HepG2 (cell line): ENCODE measurements at regions not wholly inside any gene's neighbourhood (a gene's known extent, or its start where the extent isn't known, plus 50 kb on each side); places are given as distances from the start of the nearest gene placed in this dataset.

Experiments
- ATAC-seq: fragments of 200-7000 bp; cut with Tn5 transposase; 3 replicates; pipeline ENCODE4 v1.9.1; 2020; ENCODE audit warnings: mild to moderate bottlenecking, moderate library complexity
- BruUV-seq: library from RNA; stranded (reverse); fragments of 400-500 nt; replicated peaks from 2 replicates; lab custom pipeline; 2021; lab: Mats Ljungman, UMichigan
- CTCF ChIA-PET: fragments of 300-600 bp; formaldehyde crosslinking; extraction: SDS; loops from one replicate; lab custom pipeline; 2021; ENCODE audit warnings: low total read pairs, inconsistent platforms, low intra/inter-chr PET ratio; lab: Yijun Ruan, JAX
- POLR2A ChIA-PET: fragments of 350-600 bp; sonication (Branson Sonifier 250); formaldehyde crosslinking; loops from one replicate; lab custom pipeline; 2020; ENCODE audit warnings: antibody characterized with exemption, inconsistent platforms; lab: Yijun Ruan, JAX
- DNase-seq: peaks from one replicate; pipeline ENCODE4 v3.0.0-alpha.2; 2015; ENCODE audit warnings: low spot score
- FAIRE-seq: peaks from 3 replicates; lab custom pipeline; 2011; peaks lifted over from hg19 to GRCh38; lab: Jason Lieb, UNC
- H2AFZ ChIP-seq: one replicate; pipeline ENCODE4 v1.6.1; 2011; ENCODE audit warnings: low read length, inconsistent platforms
- H3K27ac ChIP-seq: fragments of 300-600 bp; 3 replicates; pipeline ENCODE4 v1.8.0; 2011; ENCODE audit warnings: mixed run types, mild to moderate bottlenecking, mixed read lengths, low read length, inconsistent platforms; ENCODE audit not compliant: insufficient read depth; ENCODE audit errors: extremely low read length
- H3K27me3 ChIP-seq, 2 experiments: fragments of 200-600 bp in 1 of 2; 2 replicates in 1 of 2; 3 replicates in 1 of 2; pipeline versions ENCODE4 v1.6.0 to v1.8.0; 2011; ENCODE audit warnings: low read length in 2 of 2, mild to moderate bottlenecking in 2 of 2, moderate library complexity in 2 of 2, inconsistent platforms in 1 of 2; ENCODE audit not compliant: insufficient read depth in 2 of 2, control insufficient read depth in 1 of 2
- H3K36me3 ChIP-seq, 2 experiments: fragments of 200-600 bp in 1 of 2; replicated peaks in 1 of 2; 2 replicates in 1 of 2; 3 replicates in 1 of 2; pipeline versions ENCODE4 v1.5.1 to v1.8.0; 2011; ENCODE audit warnings: low read length in 2 of 2, inconsistent platforms in 1 of 2; ENCODE audit not compliant: insufficient read depth in 2 of 2, control insufficient read depth in 1 of 2
- H3K4me1 ChIP-seq: 2 replicates; pipeline ENCODE4 v1.5.1; 2012; ENCODE audit warnings: low read length, inconsistent platforms; ENCODE audit not compliant: insufficient read depth
- H3K4me2 ChIP-seq: 2 replicates; pipeline ENCODE4 v1.6.0; 2011; ENCODE audit warnings: low read depth, low read length, inconsistent platforms
- H3K4me3 ChIP-seq, 3 experiments: fragments of 200-600 bp in 1 of 3; sonication (generic), shearing (Covaris generic) in 1 of 3; replicated peaks in 1 of 3; 2 replicates each; pipeline ENCODE4 v1.5.1; 2011 to 2016; ENCODE audit warnings: low read length in 3 of 3, inconsistent platforms in 2 of 3, low read depth in 2 of 3, mild to moderate bottlenecking in 2 of 3, control low read depth in 1 of 3, mixed read lengths in 1 of 3; ENCODE audit not compliant: insufficient read depth in 1 of 3
- H3K79me2 ChIP-seq: one replicate; pipeline ENCODE4 v1.6.1; 2011; ENCODE audit warnings: low read length, inconsistent platforms; ENCODE audit not compliant: insufficient read depth
- H3K9ac ChIP-seq: 2 replicates; pipeline ENCODE4 v1.6.0; 2011; ENCODE audit warnings: mild to moderate bottlenecking, low read depth, low read length, inconsistent platforms; ENCODE audit not compliant: insufficient read depth
- H3K9me3 ChIP-seq: 2 replicates; pipeline ENCODE4 v1.5.1; 2012; ENCODE audit warnings: mild to moderate bottlenecking, low read length
- H4K20me1 ChIP-seq: 2 replicates; pipeline ENCODE4 v1.6.0; 2011; ENCODE audit warnings: inconsistent platforms, mild to moderate bottlenecking, low read length, moderate library complexity; ENCODE audit not compliant: insufficient read depth
- CBX1 ChIP-seq: IDR thresholded peaks from one replicate; pipeline ENCODE4 v1.6.1; 2016; ENCODE audit warnings: antibody characterized with exemption, low read depth
- CC2D1A ChIP-seq: sonication (generic); formaldehyde crosslinking; IDR thresholded peaks from 2 replicates; pipeline ENCODE4 v1.8.1; 2023; ENCODE audit warnings: mild to moderate bottlenecking, missing genetic modification reagents
- ETV5 ChIP-seq: IDR thresholded peaks from 2 replicates; pipeline ENCODE4 v1.6.1; 2018; ENCODE audit warnings: missing biosample characterization, missing genetic modification reagents, inconsistent platforms, borderline replicate concordance
- HDAC6 ChIP-seq: fragments of 200-600 bp; sonication (generic); IDR thresholded peaks from 2 replicates; pipeline ENCODE4 v1.7.0; 2017; ENCODE audit warnings: mild to moderate bottlenecking, antibody characterized with exemption, low read length, low read depth
- TEAD2 ChIP-seq: sonication (generic); formaldehyde crosslinking; IDR thresholded peaks from 2 replicates; pipeline ENCODE4 v1.9.0; 2021; ENCODE audit warnings: missing genetic modification reagents
- TP53 ChIP-seq: sonication (generic); formaldehyde crosslinking; conservative IDR thresholded peaks from 2 replicates; pipeline ENCODE4 v1.4.0; 2020; ENCODE audit warnings: missing genetic modification reagents
- ZBTB10 ChIP-seq: sonication (generic); formaldehyde crosslinking; IDR thresholded peaks from 2 replicates; pipeline ENCODE4 v1.4.0; 2020; ENCODE audit warnings: missing genetic modification reagents, borderline replicate concordance
- ZBTB44 ChIP-seq: sonication (generic); formaldehyde crosslinking; IDR thresholded peaks from 2 replicates; pipeline ENCODE4 v1.4.0; 2020; ENCODE audit warnings: missing genetic modification reagents
- ZMYM2 ChIP-seq: sonication (generic); formaldehyde crosslinking; IDR thresholded peaks from 2 replicates; pipeline ENCODE4 v1.8.0; 2022; ENCODE audit warnings: mild to moderate bottlenecking, missing genetic modification reagents
- ZNF12 ChIP-seq: sonication (generic); formaldehyde crosslinking; IDR thresholded peaks from 2 replicates; pipeline ENCODE4 v1.5.0; 2020; ENCODE audit warnings: missing genetic modification reagents
- ZNF557 ChIP-seq: sonication (generic); formaldehyde crosslinking; IDR thresholded peaks from 2 replicates; pipeline ENCODE4 v1.4.0; 2020; ENCODE audit warnings: missing genetic modification reagents
- ZNF577 ChIP-seq: sonication (generic); formaldehyde crosslinking; IDR thresholded peaks from 2 replicates; pipeline ENCODE4 v1.4.0; 2020; ENCODE audit warnings: mild to moderate bottlenecking, low read depth, missing genetic modification reagents, borderline replicate concordance
- WGBS: methylation state at CpG from one replicate; pipeline ENCODE4 v1.1.6; 2017; ENCODE audit warnings: low lambda C conversion rate; 5-methylcytosine and 5-hydroxymethylcytosine counted together
- in situ Hi-C: cut with HindIII; loops from 2 replicates; pipeline ENCODE4 v1.10.0; 2017; ENCODE audit warnings: low pct_unique_long_range_greater_than_20kb; ENCODE audit not compliant: extremely low pct_ligation_motif_present
- intact Hi-C: fragments of 100-400 bp; cut with micrococcal nuclease; formaldehyde crosslinking; loops from one replicate; pipeline ENCODE4 v1.10.0; 2022; ENCODE audit not compliant: unreplicated experiment
- TF ChIP-seq, protein P1 (sequence below): sonication (generic); formaldehyde crosslinking; IDR thresholded peaks from 2 replicates; pipeline ENCODE4 v1.4.0; 2020; ENCODE audit warnings: missing genetic modification reagents
- TF ChIP-seq, protein P2 (sequence below): sonication (generic); formaldehyde crosslinking; IDR thresholded peaks from 2 replicates; pipeline ENCODE4 v1.4.0; 2020; ENCODE audit warnings: mild to moderate bottlenecking, missing genetic modification reagents

DNA sequence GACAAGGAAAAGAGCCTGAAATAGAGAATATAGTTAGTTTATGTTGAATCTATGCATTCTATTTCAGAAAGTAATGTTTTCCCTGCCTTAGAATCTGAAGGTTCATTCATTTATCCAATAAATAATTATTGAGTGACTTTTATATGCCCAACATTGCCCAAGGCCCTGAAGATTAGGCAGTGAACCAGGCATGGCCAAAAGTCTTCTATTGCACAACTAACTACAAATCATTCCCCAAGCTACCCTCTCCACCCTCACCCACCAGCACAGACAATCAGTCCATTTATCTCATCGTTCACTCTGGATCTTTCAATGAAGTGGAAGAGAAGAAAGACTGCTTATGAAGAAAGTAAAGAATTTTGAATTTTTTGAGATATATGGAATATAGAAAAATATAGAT lies 268.4 kb downstream of the PLK2 start:
- intact Hi-C loops: no loop called here
- ATAC-seq (no peak), DNase-seq (no peak), FAIRE-seq (no peak)
- no peaks in the 10 kb centered on the region for H3K9me3 ChIP-seq
- H3K4me3 ChIP-seq: no peak overlapping the region
- BruUV-seq: no TSS peak
- no peaks in the 10 kb centered on the region for H3K36me3 ChIP-seq
- H3K27ac ChIP-seq: no peak overlapping the region
- CTCF ChIA-PET: no interaction called here
- no peak overlapping the region for H3K4me2 ChIP-seq
- no peaks in the 10 kb centered on the region for H3K79me2 ChIP-seq
- in situ Hi-C loops: no loop called here
- H2AFZ ChIP-seq: no peak overlapping the region
- H4K20me1 ChIP-seq: no peaks in the 10 kb centered on the region
- H3K4me1 ChIP-seq: no peaks in the 10 kb centered on the region
- WGBS: 0% methylated on average over 1 of the region's 1 CpG
- no peaks in the 10 kb centered on the region for H3K27me3 ChIP-seq
- TF ChIP-seq ZNF12 (CRISPR knock-in tag): no peak
- TF ChIP-seq HDAC6: no peak
- TF ChIP-seq ETV5: no peak
- TF ChIP-seq ZMYM2 (CRISPR knock-in tag): no peak
- TF ChIP-seq ZNF557 (CRISPR knock-in tag): no peak
- no peak for TF ChIP-seq TP53
- TF ChIP-seq TEAD2 (CRISPR knock-in tag): no peak
- TF ChIP-seq CBX1: no peak
- no peak for TF ChIP-seq CC2D1A (CRISPR knock-in tag)
- no peak for TF ChIP-seq ZNF577 (CRISPR knock-in tag)
- no peak overlapping the region for H3K9ac ChIP-seq
- POLR2A ChIA-PET: no interaction called here

GRCh38 chr5:58188262-58188651 lies 271.6 kb downstream of the PLK2 start:
- Histone ChIP-seq H3K79me2 (no peaks in the 10 kb centered on the region), H4K20me1 (no peaks in the 10 kb centered on the region), H3K9ac (no peak overlapping the region), H3K4me1 (no peaks in the 10 kb centered on the region), H3K36me3 (no peaks in the 10 kb centered on the region), H3K27me3 (no peaks in the 10 kb centered on the region), H3K4me3 (no peak overlapping the region), H3K27ac (no peak overlapping the region), H2AFZ (no peak overlapping the region), H3K9me3 (no peaks in the 10 kb centered on the region), H3K4me2 (no peak overlapping the region)
- intact Hi-C loops (no loop called here), in situ Hi-C loops (no loop called here)
- DNase-seq (peak; percentile 29), FAIRE-seq (no peak), ATAC-seq (no peak)
- POLR2A ChIA-PET: no interaction called here
- CTCF ChIA-PET: no interaction called here
- WGBS: 2% methylated on average over 4 of the region's 4 CpGs
- no TSS peak for BruUV-seq
- TF ChIP-seq, protein P1, sequence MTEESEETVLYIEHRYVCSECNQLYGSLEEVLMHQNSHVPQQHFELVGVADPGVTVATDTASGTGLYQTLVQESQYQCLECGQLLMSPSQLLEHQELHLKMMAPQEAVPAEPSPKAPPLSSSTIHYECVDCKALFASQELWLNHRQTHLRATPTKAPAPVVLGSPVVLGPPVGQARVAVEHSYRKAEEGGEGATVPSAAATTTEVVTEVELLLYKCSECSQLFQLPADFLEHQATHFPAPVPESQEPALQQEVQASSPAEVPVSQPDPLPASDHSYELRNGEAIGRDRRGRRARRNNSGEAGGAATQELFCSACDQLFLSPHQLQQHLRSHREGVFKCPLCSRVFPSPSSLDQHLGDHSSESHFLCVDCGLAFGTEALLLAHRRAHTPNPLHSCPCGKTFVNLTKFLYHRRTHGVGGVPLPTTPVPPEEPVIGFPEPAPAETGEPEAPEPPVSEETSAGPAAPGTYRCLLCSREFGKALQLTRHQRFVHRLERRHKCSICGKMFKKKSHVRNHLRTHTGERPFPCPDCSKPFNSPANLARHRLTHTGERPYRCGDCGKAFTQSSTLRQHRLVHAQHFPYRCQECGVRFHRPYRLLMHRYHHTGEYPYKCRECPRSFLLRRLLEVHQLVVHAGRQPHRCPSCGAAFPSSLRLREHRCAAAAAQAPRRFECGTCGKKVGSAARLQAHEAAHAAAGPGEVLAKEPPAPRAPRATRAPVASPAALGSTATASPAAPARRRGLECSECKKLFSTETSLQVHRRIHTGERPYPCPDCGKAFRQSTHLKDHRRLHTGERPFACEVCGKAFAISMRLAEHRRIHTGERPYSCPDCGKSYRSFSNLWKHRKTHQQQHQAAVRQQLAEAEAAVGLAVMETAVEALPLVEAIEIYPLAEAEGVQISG (CRISPR knock-in tag): no peak
- TF ChIP-seq ZBTB44 (CRISPR knock-in tag): no peak
- TF ChIP-seq ZBTB10 (CRISPR knock-in tag): no peak
- TF ChIP-seq, protein P2, sequence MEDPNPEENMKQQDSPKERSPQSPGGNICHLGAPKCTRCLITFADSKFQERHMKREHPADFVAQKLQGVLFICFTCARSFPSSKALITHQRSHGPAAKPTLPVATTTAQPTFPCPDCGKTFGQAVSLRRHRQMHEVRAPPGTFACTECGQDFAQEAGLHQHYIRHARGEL: no peak
